HG02885 (cell line): ENCODE measurements at regions not wholly inside any gene's neighbourhood (a gene's known extent, or its start where the extent isn't known, plus 50 kb on each side); places are given as distances from the start of the nearest gene placed in this dataset.

Source experiments
- ATAC-seq: cut with Tn5 transposase; IDR thresholded peaks from one replicate; pipeline ENCODE4 v1.9.1; 2021; ENCODE audit warnings: mild to moderate bottlenecking; ENCODE audit not compliant: unreplicated experiment, poor library complexity

DNA sequence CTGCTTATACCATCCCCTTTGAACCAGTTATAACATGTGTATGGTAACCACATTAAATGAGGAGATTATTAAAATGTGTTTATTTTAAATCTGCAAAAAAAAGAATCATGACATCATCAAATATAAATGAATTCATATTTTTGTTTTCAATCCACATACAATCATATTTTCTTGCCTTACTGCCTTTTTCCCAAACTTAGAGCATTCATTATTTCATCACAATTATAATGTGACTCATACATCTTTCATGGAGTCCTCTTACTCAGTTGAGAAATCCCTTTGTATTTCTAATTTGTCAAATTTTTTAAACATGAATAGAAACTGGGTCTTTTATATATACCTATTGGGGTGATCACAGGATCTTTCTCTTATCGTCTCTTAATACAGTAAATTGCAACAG is 909.6 kb downstream of the DSC3 start:
- ATAC-seq, result no peak

DNA sequence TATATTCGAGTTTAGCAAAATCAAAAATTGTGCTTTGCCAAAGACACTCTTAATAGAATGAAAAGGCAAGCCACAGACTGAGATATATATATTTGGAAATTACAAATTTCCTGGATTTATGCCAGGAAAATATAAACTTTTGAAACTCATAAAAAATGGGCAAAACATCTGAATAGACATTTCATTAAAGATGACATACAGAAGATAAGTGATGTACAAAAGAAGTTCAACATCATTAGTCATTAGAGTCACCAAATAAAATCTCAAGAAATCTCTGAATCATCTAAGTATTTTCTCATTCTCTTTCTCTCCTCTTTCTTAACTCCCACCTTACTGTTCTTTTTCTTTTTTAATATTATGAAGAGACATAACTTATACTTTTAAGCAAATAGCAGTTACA is 921.1 kb downstream of the DSC3 start:
- ATAC-seq, result no peak

DNA sequence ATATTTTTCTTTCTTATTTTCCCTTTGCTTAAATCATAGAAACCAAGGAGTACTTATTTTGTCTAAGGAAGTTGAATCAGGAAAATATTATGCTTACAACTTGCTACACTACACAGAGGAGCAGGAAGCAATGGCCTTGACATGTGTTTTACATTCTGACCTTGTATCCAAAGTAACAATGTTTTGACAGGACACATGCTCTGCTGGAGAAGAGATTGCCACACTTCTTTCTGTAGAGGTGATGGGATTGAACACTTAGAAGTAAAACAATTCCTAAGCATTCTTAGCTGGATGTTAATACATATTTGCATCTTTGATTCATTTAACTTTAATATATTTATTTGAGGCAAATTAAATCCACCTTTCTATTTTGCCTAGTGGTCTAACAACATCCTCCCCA is 929.1 kb downstream of the DSC3 start:
- no peak for ATAC-seq

DNA sequence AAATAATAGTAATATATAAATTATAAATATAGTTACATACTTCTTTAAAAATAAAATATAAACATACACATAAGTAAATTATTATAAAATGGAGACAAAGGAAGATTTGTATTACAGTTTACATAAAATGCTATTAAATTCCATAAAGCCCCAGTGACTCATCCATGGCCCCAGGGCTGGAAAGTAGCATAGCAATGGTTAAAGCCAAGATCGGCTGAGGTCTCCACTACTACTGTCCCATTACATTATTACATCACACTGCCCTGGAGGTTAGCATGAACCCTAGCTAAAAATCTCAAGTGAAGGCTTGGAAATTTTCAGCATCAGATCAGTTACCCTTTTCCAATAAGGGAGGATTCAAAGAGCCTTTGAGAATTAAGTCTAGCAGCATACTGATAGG is 936.2 kb downstream of the DSC3 start:
- ATAC-seq, result no peak

DNA sequence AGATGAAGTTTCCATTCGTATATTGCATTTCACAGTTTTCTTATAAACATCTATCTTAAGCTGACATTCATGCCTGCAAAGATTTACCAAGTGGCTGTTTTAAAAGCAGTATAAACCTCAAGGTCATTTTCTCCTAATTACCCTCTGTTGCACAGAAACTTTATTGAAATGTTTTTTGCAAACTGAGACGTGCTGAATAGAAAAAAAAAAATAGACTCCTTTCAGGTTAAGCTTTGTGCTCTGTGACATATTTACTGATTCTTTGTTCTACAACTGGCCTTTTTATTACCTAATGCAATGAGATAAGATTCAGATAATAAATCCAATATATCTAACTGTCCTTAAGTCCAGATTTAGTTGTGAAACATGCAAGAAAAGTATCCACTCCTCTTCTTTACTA is 938.7 kb downstream of the DSC3 start:
- no peak for ATAC-seq

DNA sequence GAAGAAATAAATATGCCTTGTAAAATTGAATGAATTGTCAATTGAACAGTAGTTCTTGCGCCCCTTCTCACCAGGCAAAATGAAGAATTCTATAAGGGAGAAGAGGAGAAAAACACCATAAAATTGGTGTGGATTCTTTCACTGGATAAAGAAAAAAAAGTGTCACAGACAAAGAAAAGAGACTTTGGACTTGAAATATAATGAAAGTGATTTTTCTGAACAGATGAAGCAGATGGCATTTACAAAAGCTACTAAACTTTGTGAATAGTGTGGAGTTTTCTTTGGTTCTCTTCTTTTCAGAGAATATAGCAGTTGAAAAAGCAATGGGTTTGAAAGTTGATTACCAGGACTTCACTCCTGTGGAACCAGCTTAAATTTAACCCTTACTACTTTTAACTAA is 945.7 kb downstream of the DSC3 start:
- ATAC-seq, result no peak

DNA sequence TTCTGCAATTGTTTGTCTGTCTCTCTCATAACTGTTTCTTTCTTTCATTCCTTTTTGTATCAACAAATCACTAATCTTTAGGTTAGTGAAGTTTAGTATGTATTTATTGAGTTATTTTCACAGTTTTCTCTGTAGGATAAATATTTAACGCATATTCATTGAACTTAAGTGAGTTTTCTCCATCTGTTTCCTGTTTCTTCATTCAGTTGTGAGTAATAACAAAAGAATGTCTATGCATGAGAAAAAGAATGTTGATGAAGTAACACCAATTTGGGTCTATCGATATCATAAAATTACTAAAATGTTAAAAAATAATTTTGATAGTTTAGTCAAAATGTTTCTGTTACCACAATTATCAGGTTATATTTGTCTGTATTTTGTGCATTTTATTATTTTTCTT is 948.0 kb downstream of the DSC3 start:
- no peak for ATAC-seq

DNA sequence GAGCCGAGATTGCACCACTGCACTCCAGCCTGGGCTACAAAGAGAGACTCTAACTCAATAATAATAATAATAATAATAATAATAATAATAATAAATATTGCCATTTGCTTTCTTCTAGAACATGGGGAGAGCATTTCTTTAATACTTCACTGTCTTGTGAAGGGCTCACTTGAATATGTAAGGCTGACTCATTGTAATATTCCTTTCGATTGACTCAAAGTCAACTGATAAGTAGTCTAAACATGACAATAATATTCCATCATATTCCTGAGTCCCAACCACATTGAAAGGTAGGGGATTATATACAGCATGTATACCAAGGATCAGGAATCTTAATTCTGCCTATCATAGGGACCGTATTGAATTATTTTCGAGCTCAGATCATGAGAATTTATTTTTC is 949.2 kb downstream of the DSC3 start:
- no peak for ATAC-seq

DNA sequence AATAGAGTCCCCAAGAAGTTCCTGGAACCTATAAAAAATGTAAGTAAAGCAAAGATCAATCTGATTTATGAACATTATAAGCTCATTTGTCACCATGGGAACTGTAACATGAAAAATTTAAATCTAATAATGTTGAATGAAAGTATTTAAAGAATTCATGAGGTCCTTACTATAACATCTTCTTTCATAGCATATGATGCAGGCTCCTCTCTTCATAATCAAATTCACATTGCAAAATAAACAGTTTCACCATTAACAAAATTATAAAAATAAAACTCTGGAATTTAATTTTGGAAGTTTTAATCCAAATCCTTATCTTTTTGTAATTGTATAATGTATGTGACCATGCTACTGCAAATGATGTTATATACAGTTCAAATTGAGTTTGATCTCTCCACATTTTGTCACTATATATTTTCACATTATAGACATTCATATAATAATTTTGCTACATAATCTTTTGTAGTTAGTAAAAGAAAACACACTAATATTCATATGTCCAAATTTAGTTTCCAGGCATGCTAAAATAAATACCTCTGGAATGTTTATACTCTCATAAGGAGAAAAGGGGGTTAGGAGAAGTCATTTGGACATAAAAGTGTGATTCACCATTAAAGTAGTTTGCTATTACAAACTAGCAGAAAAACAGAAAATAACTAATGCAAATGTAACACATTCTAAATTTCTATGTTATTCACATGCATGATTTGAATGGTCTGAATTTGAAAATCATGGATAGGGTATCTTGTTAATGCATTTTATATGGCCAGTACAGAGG is 954.1 kb downstream of the DSC3 start:
- no peak for ATAC-seq

DNA sequence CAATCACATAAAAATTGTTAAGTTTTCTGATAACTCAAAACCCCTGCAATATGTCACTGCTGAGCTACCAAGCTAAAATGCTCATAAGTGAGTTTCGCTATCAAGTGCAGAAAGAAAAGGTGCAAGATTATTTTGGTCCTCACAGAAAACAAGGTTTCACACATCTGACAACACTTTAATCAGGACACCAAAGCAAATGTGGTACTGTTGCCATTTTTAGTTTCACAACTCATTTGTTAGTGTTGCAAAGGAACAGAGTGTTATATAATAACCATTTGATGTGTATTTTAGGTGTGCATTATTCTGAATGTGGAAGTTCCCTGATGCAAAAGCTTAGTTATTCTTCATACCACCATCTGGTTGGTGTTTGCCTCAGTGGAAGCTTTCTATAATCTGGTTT is 956.2 kb downstream of the DSC3 start:
- ATAC-seq, result no peak

DNA sequence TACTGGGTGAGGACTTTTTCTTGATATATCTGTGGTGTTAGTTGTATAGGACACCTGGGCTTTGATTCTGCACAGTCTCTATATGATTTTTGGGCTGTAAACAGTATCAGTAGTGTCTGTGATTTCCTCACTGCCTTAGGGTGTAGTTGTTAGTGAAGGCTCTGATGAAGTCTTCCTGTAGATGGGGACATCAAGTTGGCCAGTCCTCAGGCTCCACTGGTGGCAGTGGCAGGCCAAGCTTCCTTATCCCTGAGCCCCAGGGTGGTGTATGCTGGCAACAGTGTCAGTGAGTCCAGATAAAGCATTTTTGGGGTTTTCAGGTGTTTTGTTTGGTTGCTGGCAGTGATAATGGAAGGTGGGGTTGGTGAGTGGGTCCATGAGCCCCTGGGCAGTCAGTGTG is 961.4 kb downstream of the DSC3 start:
- ATAC-seq, result no peak

DNA sequence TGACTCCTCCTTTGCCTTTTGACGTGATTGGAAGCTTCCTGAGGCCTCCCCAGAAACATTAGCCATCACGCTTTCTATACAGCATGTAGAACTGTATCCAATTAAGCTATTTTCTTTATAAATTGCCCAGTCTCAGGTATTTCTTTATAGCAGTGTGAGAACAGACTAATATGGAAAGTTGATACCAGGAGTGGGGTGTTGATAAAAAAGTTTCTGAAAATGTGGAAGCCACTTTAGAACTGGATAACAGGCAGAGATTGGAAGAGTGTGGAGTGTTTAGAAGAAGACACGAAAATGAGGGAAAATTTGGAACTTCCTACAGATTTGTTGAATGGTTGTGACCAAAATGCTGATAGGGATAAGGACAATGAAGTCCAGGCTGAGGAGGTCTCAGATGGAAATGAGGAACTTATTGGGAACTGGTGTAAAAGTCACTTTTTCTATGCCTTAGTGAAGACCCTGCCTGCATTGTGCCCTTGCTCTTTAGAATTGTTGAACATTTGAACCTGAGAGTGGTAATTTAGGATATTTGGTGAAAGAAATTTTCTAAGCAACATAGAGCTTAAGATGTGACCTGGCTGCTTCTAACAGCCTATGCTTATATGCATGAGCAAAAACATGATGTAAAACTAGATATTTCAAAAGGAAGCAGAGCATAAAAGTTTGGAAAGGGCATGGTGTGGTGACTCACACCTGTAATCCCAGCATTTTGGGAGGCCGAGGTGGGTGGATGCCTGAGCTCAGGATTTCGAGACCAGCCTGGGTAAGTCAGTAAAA is 969.7 kb downstream of the DSC3 start:
- no peak for ATAC-seq

DNA sequence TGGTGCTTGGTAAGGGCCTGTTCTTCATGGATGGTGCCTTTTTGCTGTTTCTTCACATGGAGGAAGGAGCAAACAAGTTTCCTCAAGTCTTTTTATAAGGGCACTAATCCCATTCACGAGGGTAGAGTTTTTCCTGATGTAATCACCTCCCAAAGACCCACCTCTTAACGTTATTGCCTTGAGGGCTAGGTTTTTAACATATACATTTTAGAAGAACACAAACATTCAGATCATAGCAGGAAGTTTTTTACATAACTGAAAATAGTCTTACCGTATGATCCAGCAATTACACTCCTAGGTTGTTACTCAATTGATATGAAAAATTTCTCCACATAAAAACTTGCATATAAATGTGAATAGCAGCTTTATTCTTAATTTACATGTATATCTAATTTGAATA is 976.3 kb downstream of the DSC3 start:
- ATAC-seq, result no peak

DNA sequence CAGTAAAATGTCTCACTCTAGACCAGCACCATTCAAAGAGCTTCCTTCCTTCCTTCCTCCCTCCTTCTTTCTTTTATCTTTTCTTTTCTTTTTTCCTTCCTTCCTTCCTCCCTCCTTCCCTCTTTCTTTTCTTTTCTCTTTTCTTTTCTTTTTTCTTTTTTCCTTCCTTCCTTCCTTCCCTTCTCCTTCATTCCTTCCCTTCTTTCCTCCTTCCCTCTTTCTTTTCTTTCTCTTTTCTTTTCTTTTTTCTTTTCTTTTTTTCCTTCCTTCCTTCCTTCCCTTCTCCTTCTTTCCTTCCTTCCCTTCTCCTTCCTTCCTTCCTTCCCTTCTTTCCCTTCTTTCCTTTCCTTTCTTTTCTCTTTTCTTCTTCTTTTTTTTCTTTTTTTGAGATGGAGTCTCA is 985.1 kb downstream of the DSC3 start:
- no peak for ATAC-seq

DNA sequence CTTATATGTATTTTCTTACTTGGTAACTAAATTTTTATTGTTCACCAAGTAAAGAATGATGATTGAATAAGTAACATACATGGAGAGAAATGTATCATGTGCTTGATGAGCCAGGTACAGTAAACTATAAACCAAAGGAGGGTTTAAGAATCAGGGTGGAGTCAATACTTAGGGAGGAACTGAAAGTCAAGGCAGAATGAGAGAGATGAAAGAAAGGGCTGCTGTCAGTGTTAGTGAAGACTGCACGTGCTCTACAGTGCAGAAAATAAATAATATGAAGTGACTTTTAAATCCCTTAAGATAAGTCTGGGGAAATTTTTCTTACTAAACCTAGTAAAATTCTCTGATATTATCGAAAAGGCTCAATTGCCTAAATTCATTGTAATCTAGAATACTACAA is 986.0 kb downstream of the DSC3 start:
- no peak for ATAC-seq

DNA sequence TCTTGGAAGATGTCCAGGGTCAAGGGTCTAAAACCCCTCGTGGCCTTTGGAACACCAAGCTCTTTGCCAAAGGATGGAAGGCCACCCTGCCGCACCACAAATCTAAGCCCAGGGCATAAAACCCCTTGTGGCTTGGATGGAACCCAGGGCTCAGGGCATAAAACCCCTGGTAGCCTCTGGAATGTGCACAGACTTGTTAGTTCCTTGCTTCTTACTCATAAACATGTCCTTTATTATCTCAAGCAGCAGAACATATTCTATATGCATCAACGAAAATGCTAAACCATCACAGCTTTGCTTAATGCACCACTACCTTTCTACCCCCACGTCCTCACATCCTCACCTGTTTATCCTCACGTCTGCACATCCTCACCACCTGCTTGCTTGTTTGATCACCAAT is 998.0 kb downstream of the DSC3 start:
- ATAC-seq, result no peak

DNA sequence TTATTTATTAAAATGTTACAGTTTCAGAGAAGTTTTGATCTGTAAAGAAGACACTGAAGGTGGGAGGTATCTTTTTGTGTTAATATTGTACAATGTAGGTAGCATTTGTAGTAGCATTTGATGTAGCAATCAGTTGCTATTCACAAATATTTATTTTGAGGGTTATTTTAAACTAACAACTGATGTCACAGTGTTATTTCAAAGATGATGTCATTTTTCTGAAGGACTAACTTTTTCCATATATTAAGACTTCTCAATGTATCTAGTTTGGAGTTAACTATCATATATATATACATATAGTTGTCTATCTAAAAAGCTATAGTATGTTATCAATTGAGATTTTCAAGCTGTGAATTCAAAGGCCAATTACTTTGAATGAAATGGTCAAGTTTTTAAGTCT is 1003.3 kb downstream of the DSC3 start:
- no peak for ATAC-seq

DNA sequence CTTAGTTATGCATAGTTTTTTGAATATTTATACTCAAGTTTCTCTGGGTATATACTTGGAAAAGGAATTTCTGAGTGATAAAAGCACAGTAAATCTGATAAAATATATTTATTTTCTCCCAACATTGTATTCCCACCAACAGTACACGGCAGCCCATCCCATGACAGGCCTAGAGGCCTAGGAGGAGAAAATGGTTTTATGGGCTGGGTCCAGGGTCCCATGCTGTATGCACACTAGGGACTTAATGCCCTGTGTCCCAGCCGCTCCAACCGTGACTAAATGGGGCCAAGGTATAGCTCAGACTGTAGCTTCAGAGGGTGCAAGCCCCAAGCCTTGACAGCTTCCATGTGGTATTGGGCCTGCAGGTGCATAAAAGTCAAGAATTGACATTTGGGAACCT is 1007.7 kb downstream of the DSC3 start:
- ATAC-seq, result no peak

DNA sequence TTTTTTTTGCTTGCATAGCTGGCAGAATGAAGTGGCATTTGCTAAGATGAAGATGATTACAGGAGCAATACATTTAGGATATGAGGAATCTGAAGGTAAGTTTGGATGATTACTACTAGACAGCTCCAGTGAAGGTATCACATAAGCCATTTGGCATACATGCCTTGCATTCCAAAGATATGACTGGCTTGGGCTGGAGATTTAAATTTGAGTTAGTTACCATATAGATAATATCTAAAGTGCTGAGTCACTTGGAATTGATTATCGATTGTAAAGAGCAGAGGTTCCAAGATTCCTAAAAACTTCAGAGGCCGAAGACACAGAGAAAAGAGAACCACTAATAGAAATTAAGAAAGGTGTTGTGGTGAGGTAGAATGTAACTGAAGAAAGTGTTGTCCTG is 1026.4 kb downstream of the DSC3 start:
- ATAC-seq, result no peak

DNA sequence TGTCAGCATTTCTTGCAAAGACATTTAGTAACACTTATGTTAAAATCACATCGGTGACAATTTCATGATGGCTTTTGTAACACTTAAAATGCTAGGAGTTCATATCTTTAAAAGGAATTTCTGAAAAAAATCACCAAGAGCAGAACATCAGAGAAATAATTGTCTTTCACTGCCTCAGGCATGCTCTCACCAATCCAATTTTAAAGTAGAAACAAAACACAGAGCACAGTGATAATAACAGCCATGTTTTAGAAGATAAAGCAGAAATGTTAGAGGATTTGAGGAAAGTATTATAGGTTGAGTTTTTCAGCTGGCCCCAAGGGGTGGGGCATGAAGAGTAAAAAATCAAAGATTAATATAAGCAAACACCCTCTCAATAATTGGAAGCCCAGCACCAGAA is 1037.6 kb downstream of the DSC3 start:
- ATAC-seq, result no peak

DNA sequence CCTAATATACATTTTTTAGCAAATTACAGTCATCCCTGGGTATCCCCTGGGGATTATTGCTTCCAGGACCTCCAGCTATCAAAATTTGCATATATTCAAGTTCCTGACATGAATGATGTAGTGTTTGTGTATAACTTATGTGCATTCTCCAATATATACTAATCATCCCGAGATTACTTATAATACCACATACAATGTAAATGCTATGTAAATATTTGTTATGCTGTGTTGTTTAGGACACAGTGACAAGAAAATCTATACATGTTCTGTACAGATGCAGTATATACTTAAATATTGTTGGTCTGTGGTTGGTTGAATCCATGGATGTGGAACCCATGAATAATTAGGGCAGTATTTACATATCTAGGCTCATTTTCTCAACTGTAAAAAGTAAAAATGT is 1060.3 kb downstream of the DSC3 start:
- no peak for ATAC-seq

DNA sequence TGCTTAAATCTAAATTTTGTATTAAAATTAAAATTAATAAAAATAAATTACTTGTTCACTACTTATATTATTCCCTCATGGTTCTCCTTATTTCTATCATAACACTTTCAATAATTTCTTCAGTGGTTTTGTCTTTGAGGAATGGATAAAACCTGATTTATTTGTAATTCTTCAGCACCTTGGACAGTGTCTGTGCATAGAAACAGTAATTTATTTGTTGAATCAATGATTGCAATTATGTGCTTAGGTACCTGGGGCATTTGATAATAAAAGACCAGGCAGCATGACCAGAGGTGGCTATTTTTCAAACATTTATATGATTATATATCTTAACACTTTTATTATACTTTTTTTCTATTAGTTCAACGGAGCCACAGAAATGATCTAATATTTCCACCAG is 1062.7 kb downstream of the DSC3 start:
- no peak for ATAC-seq
